ENCODE measurements at regions not wholly inside any gene's neighbourhood (a gene's known extent, or its start where the extent isn't known, plus 50 kb on each side); places are given as distances from the start of the nearest gene placed in this dataset.

GRCh38 chr2:18821431-18821830, 232.1 kb upstream of the NT5C1B start:
- Mint-ChIP-seq H3K9me3 (peaks cover 0 to 12% (median 2%) of the 10 kb centered on the region in 9 donors), H3K4me3 (no peak overlapping the region), H3K27ac (no peak overlapping the region), H3K4me1 (peaks cover 0 to 5% (median 0%) of the 10 kb centered on the region in 4 donors), H3K27me3 (peaks cover 0 to 2% (median 0%) of the 10 kb centered on the region in 5 donors), H3K36me3 (peaks cover 5 to 16% (median 14%) of the 10 kb centered on the region in 3 donors)
- POLR2A ChIA-PET = no interaction called here
- no peak for DNase-seq
- no peak for ATAC-seq

DNA sequence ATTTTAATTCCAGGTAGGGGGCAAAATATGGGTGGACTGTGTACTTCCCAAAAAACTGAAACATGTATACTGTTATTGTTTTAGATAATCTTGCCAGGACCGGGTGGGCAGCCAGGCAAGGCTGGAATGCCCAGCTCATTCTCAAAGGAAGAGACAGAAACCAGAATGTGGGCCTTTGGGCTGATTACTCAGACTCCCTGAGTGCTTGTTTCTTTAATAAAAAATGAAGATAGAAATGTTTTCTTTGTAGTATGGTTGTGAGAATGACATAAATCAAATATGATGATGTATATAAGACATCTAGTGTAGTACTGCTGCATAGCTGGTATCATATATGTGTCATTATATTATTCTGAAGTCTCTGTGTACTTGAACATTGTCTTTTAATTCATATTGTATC, 231.6 kb upstream of the NT5C1B start:
- peaks cover 0 to 4% (median 0%) of the 10 kb centered on the region in 4 donors for H3K4me1 Mint-ChIP-seq

DNA sequence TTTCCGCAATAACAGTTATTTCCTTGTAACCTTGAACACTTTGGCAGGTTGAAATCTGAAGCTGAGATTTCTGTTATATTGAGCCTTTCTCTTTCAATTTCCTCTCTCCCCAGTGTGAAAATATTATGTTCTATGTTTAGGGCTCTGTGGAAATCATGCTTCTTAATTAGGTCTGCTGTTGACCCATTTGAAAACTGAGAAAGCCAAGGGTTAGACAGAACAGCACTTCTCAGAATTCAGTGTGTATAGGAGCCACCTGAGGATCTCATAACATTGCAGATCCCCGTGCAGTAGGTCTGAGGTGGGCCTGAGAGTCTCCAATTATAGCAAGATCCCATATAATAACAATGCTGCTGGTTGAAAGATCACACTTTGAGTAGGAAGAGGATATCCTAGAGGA, 230.2 kb upstream of the NT5C1B start:
- peaks cover 0 to 2% (median 0%) of the 10 kb centered on the region in 5 donors for H3K27me3 Mint-ChIP-seq
- H3K4me3 Mint-ChIP-seq = no peak overlapping the region
- POLR2A ChIA-PET = no interaction called here
- H3K27ac Mint-ChIP-seq = no peak overlapping the region
- peaks cover 10 to 24% (median 17%) of the 10 kb centered on the region in 3 donors for H3K36me3 Mint-ChIP-seq
- peaks cover 0 to 2% (median 0%) of the 10 kb centered on the region in 4 donors for H3K4me1 Mint-ChIP-seq
- DNase-seq (no peak), ATAC-seq (no peak)
- H3K9me3 Mint-ChIP-seq = peaks cover 0 to 5% (median 2%) of the 10 kb centered on the region in 9 donors

More for the DNA sequence above, 231.6 kb upstream of the NT5C1B start:
- H3K36me3 Mint-ChIP-seq = peaks cover 5 to 16% (median 15%) of the 10 kb centered on the region in 3 donors
- H3K4me3 Mint-ChIP-seq = no peak overlapping the region
- no peak overlapping the region for H3K27ac Mint-ChIP-seq
- H3K27me3 Mint-ChIP-seq = peaks cover 0 to 2% (median 0%) of the 10 kb centered on the region in 5 donors
- H3K9me3 Mint-ChIP-seq = peaks cover 0 to 8% (median 2%) of the 10 kb centered on the region in 9 donors
- DNase-seq (no peak), ATAC-seq (no peak)
- POLR2A ChIA-PET = no interaction called here

DNA sequence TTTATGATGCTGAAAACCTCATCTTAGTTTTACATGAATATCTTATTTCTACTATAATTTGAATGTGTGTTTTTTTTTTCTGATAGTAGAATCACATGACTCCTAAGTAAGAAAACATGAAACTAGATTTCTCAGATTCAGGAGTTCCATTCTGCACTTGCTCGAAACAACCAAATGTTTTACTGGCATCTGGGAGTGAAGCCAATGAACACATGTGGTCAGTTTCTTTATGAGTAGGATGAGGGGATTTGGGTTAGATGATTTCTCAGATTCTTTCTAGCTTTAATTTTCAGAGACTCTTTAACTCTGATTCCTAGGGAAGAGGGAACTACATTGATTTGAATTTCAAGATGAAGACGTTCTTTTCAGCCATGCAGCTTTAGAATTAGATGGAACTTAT, 225.0 kb upstream of the NT5C1B start:
- H3K36me3 Mint-ChIP-seq = peaks cover 6 to 31% (median 16%) of the 10 kb centered on the region in 3 donors
- no peaks in the 10 kb centered on the region for H3K4me1 Mint-ChIP-seq
- ATAC-seq (no peak), DNase-seq (no peak)
- H3K9me3 Mint-ChIP-seq = peaks cover 0 to 3% (median 0%) of the 10 kb centered on the region in 9 donors
- H3K27ac Mint-ChIP-seq = no peak overlapping the region
- no peak overlapping the region for H3K4me3 Mint-ChIP-seq
- POLR2A ChIA-PET = no interaction called here
- H3K27me3 Mint-ChIP-seq = no peaks in the 10 kb centered on the region

DNA sequence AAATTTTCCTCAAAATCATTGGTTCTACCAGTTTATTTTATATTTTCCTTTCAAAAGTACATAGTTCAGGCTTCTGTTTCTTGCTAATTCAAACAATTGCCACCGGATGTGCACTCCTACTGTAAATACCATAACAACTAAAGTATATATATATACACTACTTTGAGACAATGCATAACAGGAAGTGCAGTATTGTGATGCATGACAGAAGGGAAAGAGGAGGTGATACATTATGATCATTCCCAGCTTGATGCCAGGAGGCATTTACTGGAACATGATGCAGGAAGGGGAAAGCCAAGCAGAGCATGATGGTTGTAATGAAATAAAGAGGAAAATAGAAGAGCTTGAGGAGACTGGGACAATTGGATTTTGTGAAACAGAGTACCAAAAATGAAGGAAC, 215.2 kb upstream of the NT5C1B start:
- ATAC-seq = no peak
- Mint-ChIP-seq H3K9me3 (no peaks in the 10 kb centered on the region), H3K27me3 (no peaks in the 10 kb centered on the region), H3K4me1 (no peaks in the 10 kb centered on the region), H3K27ac (no peak overlapping the region), H3K4me3 (no peak overlapping the region), H3K36me3 (peaks cover 0 to 14% (median 5%) of the 10 kb centered on the region in 3 donors)
- DNase-seq = no peak
- POLR2A ChIA-PET = no interaction called here

GRCh38 chr2:18803141-18803939, 214.0 kb upstream of the NT5C1B start:
- Mint-ChIP-seq H3K36me3 (peaks cover 0 to 18% (median 5%) of the 10 kb centered on the region in 3 donors), H3K4me3 (no peak overlapping the region)

DNA sequence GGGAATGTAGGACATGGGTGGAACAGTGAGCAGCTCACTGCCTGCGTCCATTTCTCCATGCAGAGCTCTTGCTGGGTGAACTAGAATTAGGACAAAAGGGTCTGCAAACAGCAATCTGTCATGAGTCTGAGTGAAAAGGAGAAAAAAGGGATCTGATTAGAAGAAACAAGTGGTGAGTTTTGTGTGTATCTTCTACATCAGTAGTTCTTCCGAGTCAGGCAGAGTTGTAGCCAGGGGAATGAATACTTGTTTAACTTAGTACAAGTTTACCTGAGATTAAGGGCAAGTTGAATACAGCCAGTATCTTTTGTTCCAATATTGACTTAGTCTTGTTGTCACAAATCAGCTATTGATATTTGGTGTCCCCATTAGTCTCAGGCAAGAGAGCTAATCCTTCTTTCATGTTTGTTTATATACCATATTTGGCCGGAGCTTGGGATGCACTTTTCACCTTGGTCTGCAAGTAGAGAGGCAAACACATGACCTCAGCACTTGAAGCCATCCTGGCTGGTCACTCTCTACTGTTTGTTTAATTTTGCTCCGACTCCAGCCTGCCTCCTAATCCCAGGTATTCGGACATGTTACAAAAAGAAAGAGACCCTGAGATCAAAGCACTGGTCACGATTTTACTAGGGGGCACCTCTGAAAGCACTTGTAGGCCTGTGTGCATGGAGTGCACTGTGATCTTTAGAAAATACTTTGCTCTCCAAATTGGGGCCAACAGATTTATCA, 211.0 kb upstream of the NT5C1B start:
- H3K36me3 Mint-ChIP-seq = peaks cover 0 to 23% (median 5%) of the 10 kb centered on the region in 3 donors
- no peaks in the 10 kb centered on the region for H3K4me1 Mint-ChIP-seq
- H3K27ac Mint-ChIP-seq = no peak overlapping the region
- ATAC-seq = no peak
- H3K27me3 Mint-ChIP-seq = no peaks in the 10 kb centered on the region
- H3K4me3 Mint-ChIP-seq = no peak overlapping the region
- POLR2A ChIA-PET = no interaction called here
- no peak for DNase-seq
- no peaks in the 10 kb centered on the region for H3K9me3 Mint-ChIP-seq

More at GRCh38 chr2:18803141-18803939, 214.0 kb upstream of the NT5C1B start:
- Mint-ChIP-seq H3K9me3 (no peaks in the 10 kb centered on the region), H3K27me3 (no peaks in the 10 kb centered on the region), H3K27ac (no peak overlapping the region), H3K4me1 (no peaks in the 10 kb centered on the region)
- POLR2A ChIA-PET = no interaction called here
- DNase-seq (no peak), ATAC-seq (no peak)

- DNase-seq (no peak), ATAC-seq (no peak)
- no peaks in the 10 kb centered on the region for H3K9me3 Mint-ChIP-seq
- H3K4me3 Mint-ChIP-seq = no peak overlapping the region
- POLR2A ChIA-PET = no interaction called here
- peaks cover 0 to 20% (median 8%) of the 10 kb centered on the region in 3 donors for H3K36me3 Mint-ChIP-seq
- H3K4me1 Mint-ChIP-seq = peaks cover 0 to 2% (median 0%) of the 10 kb centered on the region in 4 donors
- no peak overlapping the region for H3K27ac Mint-ChIP-seq
- H3K27me3 Mint-ChIP-seq = no peaks in the 10 kb centered on the region
Measured at GRCh38 chr2:18799397-18799796, 210.0 kb upstream of the NT5C1B start.

DNA sequence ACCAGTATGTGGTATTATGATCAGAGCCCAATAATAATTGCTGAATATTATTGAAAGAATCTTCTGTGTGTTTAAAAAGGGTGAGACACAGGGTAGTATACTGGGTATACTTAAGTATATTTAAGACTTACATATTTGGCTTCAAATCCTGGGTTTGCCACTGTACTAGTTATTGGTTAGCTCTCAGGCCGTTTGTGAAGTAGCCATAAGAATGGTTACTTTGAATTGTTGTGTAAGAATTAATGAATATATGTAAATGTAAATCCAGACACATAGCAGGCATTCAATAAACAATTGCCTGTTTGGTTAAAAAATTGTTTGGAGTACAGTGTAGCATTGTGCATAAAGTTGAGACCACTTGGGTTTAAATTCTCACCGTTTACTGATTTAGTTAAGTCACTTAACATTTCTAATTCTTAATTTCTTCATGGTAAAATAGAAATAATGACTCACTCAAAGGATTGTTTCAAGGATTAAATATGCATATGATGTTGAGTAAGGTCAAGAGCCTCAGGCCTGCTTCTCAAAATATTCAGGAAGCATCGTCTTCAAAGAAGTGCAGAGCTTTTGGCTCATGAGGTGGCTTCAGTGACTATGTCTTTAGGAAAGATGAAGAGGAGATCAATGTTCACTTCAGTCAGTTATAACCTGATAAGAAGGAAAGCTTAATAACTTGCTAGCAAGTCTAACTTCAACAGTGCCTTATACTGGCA, 207.9 kb upstream of the NT5C1B start:
- no peaks in the 10 kb centered on the region for H3K9me3 Mint-ChIP-seq
- H3K27ac Mint-ChIP-seq = no peak overlapping the region
- H3K27me3 Mint-ChIP-seq = no peaks in the 10 kb centered on the region
- no peak overlapping the region for H3K4me3 Mint-ChIP-seq
- ATAC-seq (no peak), DNase-seq (no peak)
- peaks cover 0 to 2% (median 0%) of the 10 kb centered on the region in 4 donors for H3K4me1 Mint-ChIP-seq
- H3K36me3 Mint-ChIP-seq = peaks cover 2 to 21% (median 7%) of the 10 kb centered on the region in 3 donors
- POLR2A ChIA-PET = no interaction called here

DNA sequence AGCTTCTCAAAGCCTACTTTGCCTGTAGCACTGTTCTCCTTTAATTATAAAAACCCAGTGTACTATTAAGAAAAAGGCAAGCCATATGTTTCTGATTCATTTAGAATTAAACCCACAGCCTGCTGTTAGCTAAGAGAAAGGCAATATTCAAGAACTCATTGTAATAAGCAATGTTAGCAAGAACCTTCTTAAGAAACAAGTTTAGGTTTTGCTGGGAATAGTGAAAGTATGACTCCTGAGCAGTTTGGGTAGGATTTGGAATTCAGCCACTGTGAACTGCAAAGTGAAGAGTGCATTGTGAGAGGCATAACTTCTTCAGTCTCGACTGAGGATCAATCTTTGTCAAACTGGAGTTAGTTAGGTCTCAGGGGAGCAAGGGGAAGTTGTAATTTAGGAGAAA, 206.5 kb upstream of the NT5C1B start:
- Mint-ChIP-seq H3K36me3 (peaks cover 4 to 16% (median 7%) of the 10 kb centered on the region in 3 donors), H3K9me3 (no peaks in the 10 kb centered on the region), H3K27ac (no peak overlapping the region), H3K27me3 (no peaks in the 10 kb centered on the region), H3K4me1 (peaks cover 0 to 2% (median 0%) of the 10 kb centered on the region in 4 donors), H3K4me3 (no peak overlapping the region)
- ATAC-seq (no peak), DNase-seq (no peak)
- POLR2A ChIA-PET = no interaction called here

DNA sequence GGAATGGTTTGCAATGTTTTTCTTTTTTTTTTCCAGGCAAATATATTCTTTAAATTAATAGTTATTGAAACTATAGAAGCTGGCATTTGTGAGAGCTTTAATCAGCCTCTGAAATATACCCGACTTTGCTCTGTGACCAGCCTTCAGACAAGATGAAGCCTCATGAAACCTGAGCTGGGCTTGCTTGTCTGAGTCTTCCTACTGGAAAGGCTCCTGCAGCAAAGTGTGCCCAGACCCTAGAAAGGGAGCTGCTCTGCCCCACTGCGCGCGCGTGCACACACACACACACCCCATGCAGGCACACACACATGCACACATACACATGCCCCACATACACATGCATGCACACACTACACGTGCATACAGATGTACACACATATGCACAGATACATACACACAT, 203.3 kb upstream of the NT5C1B start:
- DNase-seq (no peak), ATAC-seq (no peak)
- Mint-ChIP-seq H3K9me3 (no peaks in the 10 kb centered on the region), H3K36me3 (peaks cover 5 to 7% (median 7%) of the 10 kb centered on the region in 3 donors), H3K4me3 (no peak overlapping the region), H3K27ac (no peak overlapping the region), H3K27me3 (no peaks in the 10 kb centered on the region), H3K4me1 (peaks cover 0 to 2% (median 0%) of the 10 kb centered on the region in 4 donors)
- POLR2A ChIA-PET = no interaction called here

DNA sequence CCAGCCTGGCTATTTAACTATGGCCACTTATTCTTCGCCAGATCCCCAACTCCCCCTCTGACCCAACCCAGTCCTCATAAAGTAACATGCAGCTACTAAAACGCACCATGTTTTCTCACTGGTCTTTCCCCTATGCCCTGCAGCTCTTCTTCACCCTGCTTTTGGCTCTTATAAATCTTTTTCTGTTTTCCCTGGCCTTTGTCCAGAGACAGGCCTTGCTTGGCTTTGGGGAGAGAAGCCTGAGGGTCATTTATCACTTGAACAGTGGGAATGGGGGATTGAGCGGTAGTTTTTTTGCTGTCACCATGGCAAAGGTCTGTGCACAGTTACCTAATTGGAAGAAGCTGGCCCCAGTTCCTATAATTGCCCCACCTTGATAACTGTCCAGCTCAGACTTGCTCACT, 202.9 kb upstream of the NT5C1B start:
- Mint-ChIP-seq H3K4me1 (peaks cover 0 to 2% (median 0%) of the 10 kb centered on the region in 4 donors), H3K9me3 (no peaks in the 10 kb centered on the region), H3K27ac (no peak overlapping the region), H3K4me3 (no peak overlapping the region), H3K36me3 (peaks cover 7 to 10% (median 9%) of the 10 kb centered on the region in 3 donors), H3K27me3 (no peaks in the 10 kb centered on the region)
- POLR2A ChIA-PET = no interaction called here
- no peak for DNase-seq
- ATAC-seq = no peak

All from naive thymus-derived CD8-positive, alpha-beta T cell (primary cell).